ENCODE measurements at regions not wholly inside any gene's neighbourhood (a gene's known extent, or its start where the extent isn't known, plus 50 kb on each side); places are given as distances from the start of the nearest gene placed in this dataset.

DNA sequence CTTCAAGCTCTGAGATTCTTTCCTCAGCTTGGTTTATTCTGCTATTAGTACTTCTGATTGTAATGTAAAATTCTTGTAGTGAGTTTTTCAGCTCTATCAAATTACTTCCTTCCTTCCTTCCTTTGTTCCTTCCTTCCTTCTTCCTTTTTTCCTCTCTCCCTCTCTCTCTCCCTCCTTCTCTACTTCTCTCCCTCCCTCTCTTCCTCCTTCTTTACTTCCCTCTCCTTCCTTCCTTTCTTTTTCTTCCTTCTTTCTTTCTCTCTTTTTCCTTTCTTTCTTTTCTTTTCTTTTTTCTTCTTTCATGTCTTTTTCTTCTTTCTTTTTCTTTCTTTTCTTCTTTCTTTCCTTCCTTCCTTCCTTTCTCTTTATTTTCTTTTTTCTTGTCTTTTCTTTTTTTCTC, 565.2 kb upstream of the STXBP6 start:
- TF ChIP-seq FOXP2 (optimal IDR thresholded peaks at IDR 0.05; ENCODE audit: borderline replicate concordance, extremely low read depth, extremely low read length, insufficient read depth), result no peak
- TF ChIP-seq TAF1 (IDR thresholded peaks at IDR 0.05; ENCODE audit: borderline replicate concordance, insufficient read depth, low read length), result no peak
- TF ChIP-seq, protein P1, sequence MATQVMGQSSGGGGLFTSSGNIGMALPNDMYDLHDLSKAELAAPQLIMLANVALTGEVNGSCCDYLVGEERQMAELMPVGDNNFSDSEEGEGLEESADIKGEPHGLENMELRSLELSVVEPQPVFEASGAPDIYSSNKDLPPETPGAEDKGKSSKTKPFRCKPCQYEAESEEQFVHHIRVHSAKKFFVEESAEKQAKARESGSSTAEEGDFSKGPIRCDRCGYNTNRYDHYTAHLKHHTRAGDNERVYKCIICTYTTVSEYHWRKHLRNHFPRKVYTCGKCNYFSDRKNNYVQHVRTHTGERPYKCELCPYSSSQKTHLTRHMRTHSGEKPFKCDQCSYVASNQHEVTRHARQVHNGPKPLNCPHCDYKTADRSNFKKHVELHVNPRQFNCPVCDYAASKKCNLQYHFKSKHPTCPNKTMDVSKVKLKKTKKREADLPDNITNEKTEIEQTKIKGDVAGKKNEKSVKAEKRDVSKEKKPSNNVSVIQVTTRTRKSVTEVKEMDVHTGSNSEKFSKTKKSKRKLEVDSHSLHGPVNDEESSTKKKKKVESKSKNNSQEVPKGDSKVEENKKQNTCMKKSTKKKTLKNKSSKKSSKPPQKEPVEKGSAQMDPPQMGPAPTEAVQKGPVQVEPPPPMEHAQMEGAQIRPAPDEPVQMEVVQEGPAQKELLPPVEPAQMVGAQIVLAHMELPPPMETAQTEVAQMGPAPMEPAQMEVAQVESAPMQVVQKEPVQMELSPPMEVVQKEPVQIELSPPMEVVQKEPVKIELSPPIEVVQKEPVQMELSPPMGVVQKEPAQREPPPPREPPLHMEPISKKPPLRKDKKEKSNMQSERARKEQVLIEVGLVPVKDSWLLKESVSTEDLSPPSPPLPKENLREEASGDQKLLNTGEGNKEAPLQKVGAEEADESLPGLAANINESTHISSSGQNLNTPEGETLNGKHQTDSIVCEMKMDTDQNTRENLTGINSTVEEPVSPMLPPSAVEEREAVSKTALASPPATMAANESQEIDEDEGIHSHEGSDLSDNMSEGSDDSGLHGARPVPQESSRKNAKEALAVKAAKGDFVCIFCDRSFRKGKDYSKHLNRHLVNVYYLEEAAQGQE (IDR thresholded peaks at IDR 0.05; ENCODE audit: insufficient read depth in 1 of 2, low read depth in 2 of 2, low read length in 2 of 2), result no peak
- TF ChIP-seq SIN3A (IDR thresholded peaks at IDR 0.05; ENCODE audit: borderline replicate concordance, insufficient read depth, low read length), result no peak
- no peak for TF ChIP-seq POLR2AphosphoS5 (IDR thresholded peaks at IDR 0.05; ENCODE audit: low read depth, low read length)

- no peak for TF ChIP-seq SIN3A (IDR thresholded peaks at IDR 0.05; ENCODE audit: borderline replicate concordance, insufficient read depth, low read length)
- no peak for TF ChIP-seq FOXP2 (optimal IDR thresholded peaks at IDR 0.05; ENCODE audit: borderline replicate concordance, extremely low read depth, extremely low read length, insufficient read depth)
- no peak for TF ChIP-seq POLR2AphosphoS5 (IDR thresholded peaks at IDR 0.05; ENCODE audit: low read depth, low read length)
- TF ChIP-seq TAF1 (IDR thresholded peaks at IDR 0.05; ENCODE audit: borderline replicate concordance, insufficient read depth, low read length), result no peak
- TF ChIP-seq, protein P1 (IDR thresholded peaks at IDR 0.05; ENCODE audit: insufficient read depth in 1 of 2, low read depth in 2 of 2, low read length in 2 of 2), result no peak
Measured at GRCh38 chr14:25607192-25607591, 557.2 kb upstream of the STXBP6 start.

DNA sequence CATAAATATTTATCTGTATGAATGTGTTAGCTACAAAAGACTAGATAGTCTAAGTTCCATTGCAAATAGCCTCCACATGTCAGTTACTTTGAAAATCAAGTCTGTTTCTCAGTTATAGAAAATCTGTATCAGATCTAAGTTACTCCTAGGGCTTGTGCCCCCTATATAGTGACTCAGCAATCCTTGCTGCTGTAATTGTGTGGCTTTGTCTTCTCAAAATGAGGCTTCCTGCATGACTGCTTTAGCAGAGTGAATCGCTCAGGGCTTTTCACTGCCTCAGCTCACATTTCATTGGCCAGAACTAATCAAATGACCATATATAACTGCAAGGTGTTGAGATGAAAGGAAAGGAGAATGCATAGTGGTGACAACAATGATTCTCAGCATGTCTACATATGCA, 552.2 kb upstream of the STXBP6 start:
- TF ChIP-seq POLR2AphosphoS5 (IDR thresholded peaks at IDR 0.05; ENCODE audit: low read depth, low read length), result no peak
- no peak for TF ChIP-seq FOXP2 (optimal IDR thresholded peaks at IDR 0.05; ENCODE audit: borderline replicate concordance, extremely low read depth, extremely low read length, insufficient read depth)
- TF ChIP-seq, protein P1 (IDR thresholded peaks at IDR 0.05; ENCODE audit: insufficient read depth in 1 of 2, low read depth in 2 of 2, low read length in 2 of 2), result no peak
- no peak for TF ChIP-seq TAF1 (IDR thresholded peaks at IDR 0.05; ENCODE audit: borderline replicate concordance, insufficient read depth, low read length)
- no peak for TF ChIP-seq SIN3A (IDR thresholded peaks at IDR 0.05; ENCODE audit: borderline replicate concordance, insufficient read depth, low read length)

DNA sequence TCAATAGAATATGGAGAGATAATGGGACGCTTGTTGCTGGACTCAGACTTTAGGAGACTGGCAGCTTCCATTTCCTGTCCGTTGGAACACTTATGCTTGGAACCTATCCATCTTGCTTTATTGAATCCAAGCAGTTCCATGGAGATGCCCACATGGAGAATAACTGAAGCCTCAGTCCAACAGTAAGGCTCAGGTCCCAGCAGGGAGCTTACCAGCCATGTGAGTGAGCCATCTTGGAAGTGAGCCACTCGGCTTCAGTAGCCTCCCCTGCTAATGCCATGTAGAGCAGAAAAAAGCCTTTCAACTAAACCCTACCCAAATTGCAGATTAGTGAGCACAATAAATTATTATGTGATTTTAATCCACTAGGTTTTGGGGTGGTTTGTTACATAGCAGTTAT, 538.8 kb upstream of the STXBP6 start:
- no peak for TF ChIP-seq SIN3A (IDR thresholded peaks at IDR 0.05; ENCODE audit: borderline replicate concordance, insufficient read depth, low read length)

- no peak for TF ChIP-seq TAF1 (IDR thresholded peaks at IDR 0.05; ENCODE audit: borderline replicate concordance, insufficient read depth, low read length)
- no peak for TF ChIP-seq FOXP2 (optimal IDR thresholded peaks at IDR 0.05; ENCODE audit: borderline replicate concordance, extremely low read depth, extremely low read length, insufficient read depth)
- no peak for TF ChIP-seq SIN3A (IDR thresholded peaks at IDR 0.05; ENCODE audit: borderline replicate concordance, insufficient read depth, low read length)
Measured at GRCh38 chr14:25574628-25575325, 524.8 kb upstream of the STXBP6 start.

DNA sequence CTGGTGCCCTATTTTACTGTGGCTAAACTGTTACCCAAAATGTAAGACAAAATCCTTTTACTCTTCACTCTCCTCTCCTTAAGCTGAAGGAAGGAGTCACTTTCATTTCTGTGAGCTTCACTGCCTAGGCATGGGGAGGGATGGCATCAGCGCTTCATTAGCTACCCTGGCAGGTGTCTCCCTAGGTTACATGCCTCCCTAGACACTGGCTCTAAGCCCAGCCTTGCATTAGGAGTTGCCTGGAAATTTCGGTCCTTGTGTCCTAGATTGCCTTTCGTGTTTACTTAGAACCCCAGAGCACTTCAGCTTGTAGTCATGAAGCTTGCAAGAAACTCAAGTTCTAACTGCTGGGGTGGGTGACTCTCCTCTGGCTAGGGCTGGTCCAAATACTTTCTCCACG, 520.5 kb upstream of the STXBP6 start:
- no peak for TF ChIP-seq POLR2AphosphoS5 (IDR thresholded peaks at IDR 0.05; ENCODE audit: low read depth, low read length)
- TF ChIP-seq TAF1 (IDR thresholded peaks at IDR 0.05; ENCODE audit: borderline replicate concordance, insufficient read depth, low read length), result no peak
- no peak for TF ChIP-seq SIN3A (IDR thresholded peaks at IDR 0.05; ENCODE audit: borderline replicate concordance, insufficient read depth, low read length)
- TF ChIP-seq, protein P1 (IDR thresholded peaks at IDR 0.05; ENCODE audit: insufficient read depth in 1 of 2, low read depth in 2 of 2, low read length in 2 of 2), result no peak
- TF ChIP-seq FOXP2 (optimal IDR thresholded peaks at IDR 0.05; ENCODE audit: borderline replicate concordance, extremely low read depth, extremely low read length, insufficient read depth), result no peak
